ENCODE measurements at regions not wholly inside any gene's neighbourhood (a gene's known extent, or its start where the extent isn't known, plus 50 kb on each side); places are given as distances from the start of the nearest gene placed in this dataset.
A peak's percentile ranks its signal among the peaks of the same experiment; 100 is the strongest.

GRCh38 chr11:112882494-112883381, 78.5 kb upstream of the NCAM1 start:
- no peak for DNase-seq

- peak; percentile 33 for DNase-seq
Measured at GRCh38 chr11:112884012-112884767, 77.0 kb upstream of the NCAM1 start.

- no peak for DNase-seq
Measured at GRCh38 chr11:112885744-112886433, 75.3 kb upstream of the NCAM1 start.

- no peak for DNase-seq
Measured at GRCh38 chr11:112886434-112887370, 74.5 kb upstream of the NCAM1 start.

GRCh38 chr11:112889446-112889845, 71.8 kb upstream of the NCAM1 start:
- DNase-seq: no peak

- DNase-seq: no peak
Measured at GRCh38 chr11:112899235-112900006, 61.8 kb upstream of the NCAM1 start.

GRCh38 chr11:112901924-112902323, 59.3 kb upstream of the NCAM1 start:
- DNase-seq: no peak

- DNase-seq: peak; percentile 1
Measured at GRCh38 chr11:112902361-112903011, 58.7 kb upstream of the NCAM1 start.

GRCh38 chr11:112903340-112903739, 57.9 kb upstream of the NCAM1 start:
- DNase-seq: no peak

GRCh38 chr11:112911124-112911523, 50.1 kb upstream of the NCAM1 start:
- DNase-seq: no peak

All from suppressor macrophage treated with lipopolysaccharide for 4 hours (primary cell).